GM12865 (cell line): ENCODE measurements at regions not wholly inside any gene's neighbourhood (a gene's known extent, or its start where the extent isn't known, plus 50 kb on each side); places are given as distances from the start of the nearest gene placed in this dataset.

Experiments
- DNase-seq: peaks from one replicate; pipeline ENCODE4 v3.0.0; 2010; ENCODE audit warnings: low read depth
- H3K4me3 ChIP-seq: 2 replicates; pipeline ENCODE4 v1.5.1; 2011; ENCODE audit warnings: mild to moderate bottlenecking, low read depth, low read length, control low read depth
- TF ChIP-seq, protein P1 (sequence below): IDR thresholded peaks from 2 replicates; pipeline ENCODE4 v1.5.1; 2011; ENCODE audit warnings: low read length, control low read depth, low read depth, inconsistent platforms; ENCODE audit not compliant: insufficient read depth; ENCODE audit errors: missing control alignments

DNA sequence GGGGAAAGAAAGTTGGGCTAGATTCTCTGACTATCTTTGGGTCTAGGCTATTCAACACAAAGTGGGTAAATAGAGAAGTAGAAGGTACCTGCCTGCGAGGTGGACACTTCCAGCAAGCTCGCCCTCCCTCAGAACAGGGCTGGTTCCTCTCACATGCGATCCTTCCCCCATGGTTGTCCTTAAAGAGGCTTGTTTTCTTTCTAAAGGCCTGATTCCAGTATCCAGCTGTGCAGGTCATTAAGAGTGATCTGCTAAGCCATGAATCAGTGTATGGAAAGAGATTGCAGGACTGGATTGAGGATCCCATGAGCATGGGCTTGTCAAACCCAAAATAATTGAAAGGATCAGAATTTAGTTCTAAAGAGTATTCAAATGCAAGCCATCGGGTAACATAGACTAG is 189.0 kb downstream of the URB2 start:
- no peak overlapping the region for H3K4me3 ChIP-seq
- DNase-seq, result no peak
- TF ChIP-seq, protein P1, sequence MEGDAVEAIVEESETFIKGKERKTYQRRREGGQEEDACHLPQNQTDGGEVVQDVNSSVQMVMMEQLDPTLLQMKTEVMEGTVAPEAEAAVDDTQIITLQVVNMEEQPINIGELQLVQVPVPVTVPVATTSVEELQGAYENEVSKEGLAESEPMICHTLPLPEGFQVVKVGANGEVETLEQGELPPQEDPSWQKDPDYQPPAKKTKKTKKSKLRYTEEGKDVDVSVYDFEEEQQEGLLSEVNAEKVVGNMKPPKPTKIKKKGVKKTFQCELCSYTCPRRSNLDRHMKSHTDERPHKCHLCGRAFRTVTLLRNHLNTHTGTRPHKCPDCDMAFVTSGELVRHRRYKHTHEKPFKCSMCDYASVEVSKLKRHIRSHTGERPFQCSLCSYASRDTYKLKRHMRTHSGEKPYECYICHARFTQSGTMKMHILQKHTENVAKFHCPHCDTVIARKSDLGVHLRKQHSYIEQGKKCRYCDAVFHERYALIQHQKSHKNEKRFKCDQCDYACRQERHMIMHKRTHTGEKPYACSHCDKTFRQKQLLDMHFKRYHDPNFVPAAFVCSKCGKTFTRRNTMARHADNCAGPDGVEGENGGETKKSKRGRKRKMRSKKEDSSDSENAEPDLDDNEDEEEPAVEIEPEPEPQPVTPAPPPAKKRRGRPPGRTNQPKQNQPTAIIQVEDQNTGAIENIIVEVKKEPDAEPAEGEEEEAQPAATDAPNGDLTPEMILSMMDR, result no peak

DNA sequence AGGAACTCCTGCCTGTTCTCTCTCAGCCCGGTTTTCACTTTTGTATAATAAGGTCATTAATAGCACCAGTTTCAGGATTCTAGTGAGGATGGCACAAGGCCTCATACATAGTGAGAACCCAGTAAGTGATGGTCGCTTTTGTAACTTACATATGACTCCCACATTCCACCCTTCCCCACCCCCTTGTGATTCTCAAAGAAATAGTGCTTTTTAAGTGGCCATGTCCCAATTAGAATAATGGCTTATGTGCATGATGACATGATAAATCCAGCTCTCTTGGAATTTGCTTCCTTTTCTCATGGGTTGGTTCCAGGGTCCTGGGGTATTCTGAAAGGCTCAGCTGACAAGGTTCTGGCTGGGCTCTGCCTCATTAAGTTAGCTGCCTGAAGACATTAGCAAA is 189.9 kb downstream of the URB2 start:
- DNase-seq, result no peak
- H3K4me3 ChIP-seq, result no peak overlapping the region
- TF ChIP-seq, protein P1, result no peak

DNA sequence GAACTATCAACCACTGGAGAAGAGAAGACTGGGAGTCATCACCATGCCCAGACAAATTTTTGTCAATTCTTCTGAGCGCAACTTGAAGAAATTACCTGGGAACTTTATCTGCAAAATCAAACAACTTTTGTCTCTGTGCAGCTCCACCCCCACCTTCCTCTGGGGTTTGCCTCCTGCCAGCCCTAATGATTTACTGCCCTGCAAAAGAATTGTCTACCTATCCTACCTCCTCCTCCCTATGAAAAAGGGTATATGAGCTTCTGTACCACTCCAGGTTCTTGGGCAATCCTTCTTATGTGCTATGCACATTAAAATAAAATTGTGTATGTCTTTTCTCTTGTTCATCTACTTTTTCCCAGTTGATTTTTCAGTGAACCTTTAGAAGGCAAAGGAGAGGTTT is 191.9 kb downstream of the URB2 start:
- no peak for DNase-seq
- H3K4me3 ChIP-seq, result no peak overlapping the region
- TF ChIP-seq, protein P1, result no peak

DNA sequence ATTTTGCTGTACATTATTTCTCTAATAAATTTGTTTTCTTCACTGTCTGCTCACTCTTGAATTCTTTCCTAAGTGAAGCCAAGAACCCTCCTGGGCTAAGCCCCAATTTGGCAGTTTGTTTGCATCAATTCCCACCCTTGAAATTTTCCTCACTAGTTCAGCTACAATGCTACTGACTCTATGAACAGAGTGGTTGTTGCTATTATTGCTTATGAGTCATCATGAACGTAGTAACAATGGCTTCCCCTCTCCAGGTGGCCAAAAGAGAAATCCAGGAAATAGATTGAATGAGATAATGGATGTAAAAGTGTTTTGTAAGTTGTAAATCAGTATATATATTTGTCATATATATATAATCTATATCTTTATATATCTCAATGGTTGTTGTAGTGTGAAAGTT is 193.0 kb downstream of the URB2 start:
- TF ChIP-seq, protein P1, result no peak
- no peak for DNase-seq
- no peak overlapping the region for H3K4me3 ChIP-seq

DNA sequence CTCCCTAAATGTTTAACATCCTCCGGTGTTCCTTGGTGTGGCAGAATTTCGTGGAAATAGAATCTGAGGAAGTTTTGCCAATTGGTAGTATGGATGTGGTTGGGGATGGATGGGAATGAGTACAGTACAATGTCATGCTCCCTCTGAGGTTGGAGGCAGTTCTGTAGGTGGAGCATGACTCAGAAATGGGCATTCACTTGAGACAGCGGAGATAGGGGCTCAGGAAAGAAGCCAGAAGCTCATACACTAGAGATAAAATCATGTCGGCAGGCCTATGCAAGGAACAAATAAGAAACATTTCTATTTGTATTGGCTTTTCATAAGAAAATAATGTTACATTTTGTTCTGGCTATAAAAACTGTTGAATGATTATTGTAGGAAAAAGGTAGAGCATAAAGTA is 196.0 kb downstream of the URB2 start:
- no peak overlapping the region for H3K4me3 ChIP-seq
- TF ChIP-seq, protein P1, result no peak
- DNase-seq, result no peak

DNA sequence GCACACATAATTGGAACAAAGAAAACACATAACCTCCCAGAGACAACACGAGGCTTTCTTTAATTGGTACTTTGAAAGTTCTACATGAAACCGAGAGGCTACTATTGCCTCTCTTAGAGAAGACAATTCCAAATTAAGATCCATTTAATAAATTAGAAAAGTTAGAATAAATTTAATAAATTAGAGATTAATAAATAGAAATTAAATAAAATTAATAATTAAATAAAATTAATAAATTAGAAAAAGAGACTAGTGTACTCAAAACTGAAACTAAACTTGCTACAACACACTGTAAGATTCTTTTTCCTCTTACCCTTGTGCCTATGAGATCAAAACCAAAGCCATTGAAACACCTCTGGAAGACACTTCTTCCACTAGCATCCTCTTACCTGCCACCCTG is 199.0 kb downstream of the URB2 start:
- no peak overlapping the region for H3K4me3 ChIP-seq
- DNase-seq, result no peak
- TF ChIP-seq, protein P1, result no peak

DNA sequence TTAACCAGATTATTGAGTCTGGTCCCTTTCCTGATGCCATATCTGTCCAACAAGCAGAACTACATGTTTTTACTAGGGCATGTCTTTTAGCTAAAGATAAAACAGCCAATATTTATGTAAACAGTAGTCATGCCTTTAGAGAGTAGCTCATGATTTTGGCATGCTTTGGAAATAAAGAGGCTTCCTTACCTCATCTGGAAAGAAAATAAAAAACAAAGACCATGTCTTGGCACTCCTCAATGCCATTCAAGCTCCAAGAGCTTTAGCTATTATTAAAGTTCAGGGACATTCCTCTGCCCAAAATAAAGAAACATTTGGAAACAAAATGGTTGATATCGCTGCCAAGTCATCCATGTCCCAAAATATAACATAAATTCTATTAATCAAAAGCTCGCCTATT is 202.4 kb downstream of the URB2 start:
- H3K4me3 ChIP-seq, result no peak overlapping the region
- no peak for DNase-seq
- TF ChIP-seq, protein P1, result no peak
